ENCODE measurements at regions not wholly inside any gene's neighbourhood (a gene's known extent, or its start where the extent isn't known, plus 50 kb on each side); places are given as distances from the start of the nearest gene placed in this dataset.
"Not testable (repeated sequence)": the region's sequence is repeated elsewhere in the genome, so short reads cannot be mapped to it uniquely, and the experiment has no call there.

DNA sequence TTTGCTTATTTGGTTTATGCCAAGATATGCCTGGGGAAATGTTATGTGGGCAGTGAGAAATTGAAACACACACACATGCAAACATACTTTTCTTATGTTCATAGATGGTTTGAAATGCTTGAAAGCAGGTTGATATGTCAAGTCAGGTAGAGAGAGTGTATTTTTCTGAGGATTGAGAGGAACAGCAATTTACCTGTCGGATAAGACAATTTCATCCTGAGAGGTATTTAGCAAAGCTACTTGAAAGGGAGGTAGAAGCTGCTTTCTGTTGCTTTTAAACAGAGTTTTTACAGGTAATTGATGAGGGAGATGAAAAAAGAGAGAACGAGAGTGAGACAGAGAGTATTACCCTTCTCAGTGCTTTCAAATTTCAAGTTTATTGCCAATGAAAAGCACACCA is 854.3 kb downstream of the CDH8 start:
- DNase-seq, result no peak

DNA sequence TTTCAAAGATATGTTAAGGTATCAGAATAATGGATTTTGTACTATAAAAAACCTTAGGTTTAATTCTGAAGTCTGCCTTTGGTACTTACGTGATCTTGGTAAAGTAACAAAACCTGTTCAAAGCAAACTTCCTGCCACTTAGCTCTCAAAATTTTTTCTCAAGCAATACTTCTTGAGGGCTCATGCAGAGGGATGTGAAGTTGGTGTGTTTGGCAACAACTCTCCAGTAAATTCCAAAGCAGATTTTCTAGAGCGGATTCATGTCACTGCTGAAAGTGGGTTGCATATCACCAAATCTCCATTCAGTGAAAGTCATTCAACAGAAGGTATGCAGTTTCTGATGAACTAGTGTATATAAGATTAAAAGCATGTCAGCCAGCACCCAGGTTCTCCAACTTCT is 856.7 kb downstream of the CDH8 start:
- peak; percentile 25 to 35 for DNase-seq

DNA sequence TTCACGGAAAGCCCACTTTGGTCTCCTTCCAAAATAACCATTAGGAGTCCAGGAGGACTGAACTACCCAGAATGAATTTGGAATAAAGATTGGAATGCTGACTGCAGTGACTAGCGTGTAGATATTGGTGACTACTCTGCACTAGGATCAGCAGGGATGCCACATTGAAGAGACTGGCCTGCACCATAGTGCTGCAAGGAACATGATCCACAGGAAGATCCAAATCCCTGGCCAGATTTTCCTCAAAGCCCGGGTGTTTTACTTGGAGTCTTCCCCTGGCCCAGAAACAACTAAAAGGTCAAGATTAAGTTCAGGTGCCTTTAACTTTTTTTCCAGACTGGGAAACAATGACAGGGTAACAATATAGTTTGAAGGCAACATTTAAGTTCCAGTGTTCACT is 870.4 kb downstream of the CDH8 start:
- DNase-seq, result no peak

DNA sequence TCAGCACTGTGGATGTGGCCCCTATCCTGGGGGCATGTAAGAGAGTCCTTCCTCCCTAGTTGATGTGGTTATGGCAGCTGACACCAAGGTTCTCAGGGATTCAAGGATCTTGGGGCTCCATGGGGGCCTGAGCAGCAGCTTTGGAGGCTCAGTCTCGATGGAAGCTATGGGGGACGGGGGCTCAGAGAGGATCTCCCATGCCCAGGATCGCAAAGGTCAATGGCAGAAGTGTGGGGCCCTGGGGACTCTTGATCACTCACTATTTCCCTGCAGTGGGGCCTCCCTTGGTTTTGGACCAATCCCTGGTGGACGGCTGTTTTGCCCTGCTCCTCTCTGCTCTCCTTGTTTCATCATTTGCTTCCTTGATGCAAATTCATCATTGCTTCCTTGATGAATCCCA is 885.9 kb downstream of the CDH8 start:
- no peak for DNase-seq

DNA sequence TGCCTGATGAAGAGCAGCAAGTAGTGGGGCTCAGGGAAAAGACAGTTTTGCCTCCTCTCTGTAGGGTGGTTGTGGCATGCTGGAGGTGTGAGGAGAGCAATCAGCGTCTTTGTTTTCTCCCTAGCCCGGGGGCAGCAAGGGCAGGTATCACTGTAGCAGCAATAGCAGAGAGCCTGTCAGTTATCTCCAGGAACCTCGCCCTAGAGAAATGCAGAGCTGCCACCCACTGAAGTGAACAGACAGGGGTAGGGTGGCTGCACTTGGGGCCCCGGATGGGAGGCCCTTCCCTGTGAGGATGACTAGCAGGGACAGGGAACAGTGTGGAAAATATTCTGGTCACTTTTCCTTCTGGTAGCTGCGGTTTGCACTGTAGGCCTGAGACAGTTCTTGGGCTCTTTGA is 886.5 kb downstream of the CDH8 start:
- DNase-seq, result no peak

DNA sequence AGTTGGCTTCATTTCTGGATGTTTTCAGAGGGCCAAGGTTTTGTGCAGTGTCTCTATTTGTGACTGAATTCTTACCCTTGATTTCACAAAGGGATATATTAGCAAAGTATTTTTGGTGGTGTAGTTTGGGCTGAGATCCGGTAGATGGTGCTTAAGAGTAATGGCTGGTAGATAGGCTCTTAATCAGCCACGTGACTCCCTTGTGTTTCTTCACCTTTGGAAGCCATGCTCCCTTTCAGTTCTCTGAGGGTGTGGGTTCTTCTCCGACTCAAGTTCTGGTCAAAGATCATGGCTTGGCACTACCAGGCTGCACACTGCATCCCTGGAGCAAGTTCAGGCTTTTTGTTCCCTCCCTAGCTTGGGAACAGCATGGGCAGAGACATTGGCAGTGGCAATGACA is 887.3 kb downstream of the CDH8 start:
- no peak for DNase-seq

DNA sequence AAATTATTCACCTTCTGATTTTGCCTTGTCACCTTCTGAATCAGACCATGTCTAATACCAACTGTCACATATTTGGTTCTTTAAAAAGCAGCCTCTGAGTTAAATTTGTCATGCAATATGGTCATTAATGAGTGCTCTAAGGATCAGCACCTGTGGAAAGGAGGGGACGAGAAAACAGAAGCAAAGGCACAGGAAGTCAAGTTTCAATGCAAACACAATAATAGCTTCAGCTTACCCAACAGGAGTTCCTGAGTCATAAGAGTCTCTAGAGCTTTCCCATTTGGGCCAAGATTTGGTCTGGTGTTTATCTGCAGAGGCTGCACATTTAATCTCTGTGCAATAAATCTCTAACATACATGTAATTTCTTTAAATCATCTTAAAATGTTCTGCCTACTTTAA is 889.8 kb downstream of the CDH8 start:
- no peak for DNase-seq

DNA sequence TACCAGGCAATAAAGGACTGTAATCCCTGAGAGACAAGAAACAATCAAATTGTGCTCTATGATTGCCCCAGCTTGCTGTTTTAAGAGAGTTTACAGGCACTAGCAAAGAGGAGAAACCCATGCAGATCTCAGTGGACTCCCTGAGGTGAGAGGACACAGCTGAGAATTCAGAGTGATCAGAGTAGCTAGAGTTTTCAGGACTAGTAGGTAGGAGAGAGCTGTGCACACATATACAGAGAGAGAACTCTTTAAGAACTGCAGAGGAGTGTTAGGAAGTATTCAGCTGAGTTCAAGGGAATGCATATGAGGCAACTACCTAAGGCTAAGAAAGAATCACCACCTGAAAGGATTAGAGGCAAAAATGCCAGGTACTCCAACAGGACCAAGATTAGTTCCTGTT is 904.8 kb downstream of the CDH8 start:
- DNase-seq, result no peak

DNA sequence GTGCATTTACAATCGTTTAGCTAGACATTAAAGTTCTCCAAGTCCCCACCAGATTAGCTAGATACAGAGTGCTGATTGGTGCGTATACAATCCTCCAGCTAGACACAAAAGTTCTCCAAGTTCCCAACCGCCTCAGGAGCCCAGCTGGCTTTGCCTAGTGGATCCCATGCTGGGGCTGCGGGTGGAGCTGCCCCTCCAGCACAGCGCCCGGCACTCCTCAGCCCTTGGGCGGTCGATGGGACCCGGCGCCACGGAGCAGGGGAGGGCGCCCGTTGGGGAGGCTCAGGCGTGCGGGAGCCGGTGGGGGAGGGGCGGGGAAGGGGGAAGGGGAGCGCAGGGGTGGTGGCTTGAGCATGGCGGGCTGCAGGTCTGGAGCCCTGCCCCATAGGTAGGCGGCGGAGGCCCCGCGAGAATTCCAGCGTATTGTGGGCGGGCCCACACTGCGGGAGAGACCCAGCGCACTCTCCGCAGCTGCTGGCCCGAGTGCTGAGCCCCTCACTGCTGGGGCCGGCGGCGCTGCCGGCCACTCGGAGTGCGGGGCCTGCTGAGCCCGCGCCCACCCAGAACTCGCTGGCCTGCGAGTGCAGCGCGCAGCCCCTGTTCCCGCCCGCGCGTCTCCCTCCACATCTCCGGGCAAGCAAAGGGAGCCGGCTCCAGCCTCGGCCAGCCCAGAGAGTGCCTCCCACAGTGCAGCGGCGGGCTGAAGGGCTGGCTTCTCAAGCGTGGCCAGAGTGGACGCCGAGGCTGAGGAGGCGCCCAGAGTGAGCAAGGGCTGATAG is 907.5 kb downstream of the CDH8 start:
- DNase-seq, result no peak

DNA sequence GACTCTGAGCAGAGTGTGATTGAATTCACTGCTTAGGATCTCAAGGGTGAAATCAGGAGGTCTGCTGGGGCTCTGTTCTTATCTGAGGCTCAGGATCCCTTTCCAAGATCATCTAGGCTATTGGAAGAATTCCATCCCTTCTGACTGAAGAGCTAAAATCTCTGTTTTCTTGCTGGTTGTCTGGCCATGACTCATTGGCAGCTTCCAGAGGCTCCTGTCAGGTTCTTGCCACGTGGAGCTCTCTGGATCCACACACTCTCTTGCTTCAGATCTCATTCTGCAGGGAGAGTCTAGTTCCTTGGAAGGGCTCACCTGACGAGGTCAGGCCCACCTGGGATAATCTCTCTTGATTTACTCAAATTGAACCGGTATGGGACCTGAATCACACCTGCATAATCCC is 930.7 kb downstream of the CDH8 start:
- no peak for DNase-seq

DNA sequence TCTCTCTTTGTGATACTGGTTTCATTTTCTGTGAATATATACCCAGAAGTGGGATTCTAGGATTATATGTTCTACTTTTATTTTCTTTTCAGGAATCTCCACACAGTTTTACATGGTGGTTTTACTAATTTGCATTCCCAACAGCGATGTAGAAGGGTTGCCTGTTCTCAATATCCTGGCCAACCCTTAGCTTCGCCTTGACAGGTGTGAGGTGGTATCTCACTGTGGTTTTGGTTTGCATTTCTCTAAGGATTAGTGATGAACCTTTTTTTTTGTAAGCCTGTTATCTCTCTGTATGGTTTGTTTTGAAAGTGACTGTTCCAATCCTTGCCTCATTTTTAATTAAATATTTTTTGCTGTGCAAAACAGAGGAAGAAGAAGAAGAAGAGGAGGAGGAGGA is 937.7 kb downstream of the CDH8 start:
- DNase-seq, result no peak

DNA sequence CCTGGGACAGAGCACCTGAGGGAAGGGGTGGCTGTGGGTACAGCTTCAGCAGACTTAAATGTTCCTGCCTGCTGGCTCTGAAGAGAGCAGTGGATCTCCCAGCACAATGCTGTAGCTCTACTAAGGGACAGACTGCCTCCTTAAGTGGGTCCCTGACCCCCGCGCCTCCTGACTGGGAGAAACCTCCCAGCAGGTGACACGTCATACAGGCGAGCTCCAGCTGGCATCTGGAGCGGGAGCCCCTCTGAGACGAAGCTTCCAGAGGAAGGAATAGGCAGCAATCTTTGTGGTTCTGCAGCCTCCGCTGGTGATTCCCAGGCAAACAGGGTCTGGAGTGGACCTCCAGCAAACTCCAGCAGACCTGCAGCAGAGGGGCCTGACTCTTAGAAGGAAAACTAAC is 944.9 kb downstream of the CDH8 start:
- not testable (repeated sequence) for DNase-seq

DNA sequence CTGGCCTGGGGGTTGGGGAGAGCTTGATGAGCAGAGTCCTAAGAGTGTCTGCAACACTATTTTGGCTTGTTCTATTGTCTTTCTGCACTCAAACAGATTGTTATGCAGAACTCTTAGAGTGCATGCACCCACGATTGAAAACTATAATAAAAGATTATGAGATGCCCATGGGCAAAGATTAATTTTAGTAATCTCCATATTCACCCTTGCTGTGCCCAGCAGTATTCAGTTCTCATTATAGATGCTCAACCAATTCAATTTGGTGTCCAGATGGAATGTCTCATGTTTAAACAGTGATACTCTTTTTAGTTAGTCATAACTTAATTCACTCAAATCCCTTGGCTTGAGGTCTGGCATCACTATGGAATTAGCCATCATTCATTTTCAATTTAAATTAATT is 952.5 kb downstream of the CDH8 start:
- no peak for DNase-seq

DNA sequence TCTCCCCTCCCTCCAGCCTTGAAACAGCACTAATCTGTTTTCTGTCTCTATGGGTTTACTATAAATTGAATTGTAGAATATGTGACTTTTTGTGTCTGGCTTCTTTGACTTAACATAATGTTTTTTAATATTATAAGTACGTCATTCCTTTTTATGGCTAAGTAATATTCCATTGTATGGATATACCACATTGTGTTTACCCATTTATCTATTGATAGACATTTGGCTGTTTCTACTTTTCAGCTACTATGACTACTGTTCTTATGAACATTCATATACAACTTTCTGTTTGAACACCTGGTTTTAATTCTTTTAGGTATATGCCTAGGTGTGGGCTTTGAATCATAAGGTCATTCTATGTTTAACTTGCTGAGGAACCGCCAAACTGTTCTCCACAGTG is 961.9 kb downstream of the CDH8 start:
- no peak for DNase-seq

DNA sequence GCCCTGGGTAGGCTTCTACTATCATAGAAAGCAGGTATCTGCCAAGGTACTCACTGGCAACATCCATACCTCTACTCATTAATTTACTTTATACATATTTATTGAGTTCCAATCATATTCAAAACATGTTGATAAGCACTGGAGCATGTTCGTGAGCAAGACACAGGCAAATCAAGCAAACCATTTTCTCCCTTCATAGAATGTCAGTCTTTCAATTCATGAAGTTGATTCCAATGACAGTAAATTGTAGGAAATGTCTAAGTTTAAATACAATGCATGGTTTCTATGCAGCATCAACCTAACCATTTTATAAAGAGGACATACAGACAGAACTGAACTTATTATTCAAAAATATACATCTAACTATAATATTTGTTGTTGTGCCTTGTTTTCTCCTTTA is 978.6 kb downstream of the CDH8 start:
- DNase-seq, result no peak

DNA sequence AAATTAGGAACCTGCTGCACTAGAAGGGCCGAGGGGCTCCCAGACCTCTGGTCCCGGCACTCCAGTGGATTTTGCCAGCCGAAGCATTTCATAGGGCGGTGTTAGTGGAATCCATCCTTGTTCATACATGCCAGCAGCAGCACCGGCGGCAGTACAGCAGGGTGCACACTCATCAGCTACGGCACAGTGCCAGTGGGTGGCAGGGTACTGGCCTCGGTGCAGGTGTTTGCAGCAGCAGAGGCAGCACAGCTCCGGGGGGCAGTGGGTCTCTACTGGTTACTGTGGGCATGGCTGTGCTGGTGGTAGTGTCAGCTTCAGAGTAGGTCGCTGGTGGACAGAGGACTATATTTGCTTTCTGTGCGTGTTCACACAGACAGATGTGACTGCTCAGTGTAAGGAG is 985.7 kb downstream of the CDH8 start:
- no peak for DNase-seq

DNA sequence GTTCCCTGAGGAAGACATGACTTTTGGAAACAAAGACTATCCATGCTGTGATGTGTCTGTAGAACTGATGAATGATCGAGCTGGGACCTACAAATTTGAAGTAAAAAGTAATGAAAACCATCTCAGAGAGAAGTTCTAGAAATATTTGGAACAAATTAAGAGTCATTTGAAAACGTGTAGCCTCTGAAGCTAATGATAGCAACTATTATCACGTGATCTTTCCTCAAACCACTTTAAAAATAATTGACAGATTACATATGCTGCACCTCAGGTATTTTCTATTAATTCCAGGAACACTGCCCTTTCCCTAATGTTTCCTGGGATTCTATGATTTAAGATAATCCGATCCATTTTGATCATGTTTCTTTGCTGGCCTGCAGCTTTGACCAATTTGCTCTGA is 990.3 kb downstream of the CDH8 start:
- DNase-seq, result no peak

DNA sequence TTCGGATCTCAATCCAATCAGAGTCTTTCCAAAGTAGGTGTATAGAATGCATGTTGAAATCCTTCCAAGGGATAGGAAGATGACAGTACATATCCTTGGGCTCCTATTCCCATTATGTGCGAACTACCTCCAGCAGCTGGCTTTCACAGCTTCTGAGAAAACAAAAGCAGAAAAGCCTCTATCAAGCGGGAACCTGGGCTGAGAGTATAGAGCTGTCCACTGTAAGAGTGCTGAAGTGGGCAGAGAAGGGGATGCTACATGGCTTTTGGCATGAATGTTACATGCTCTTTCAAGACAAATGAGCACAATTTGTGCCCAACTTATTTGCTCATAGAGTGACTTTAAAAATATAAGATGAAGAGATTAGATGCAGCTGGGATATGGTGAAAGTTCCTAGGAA is 993.5 kb downstream of the CDH8 start:
- peak; percentile 1 to 11 for DNase-seq

DNA sequence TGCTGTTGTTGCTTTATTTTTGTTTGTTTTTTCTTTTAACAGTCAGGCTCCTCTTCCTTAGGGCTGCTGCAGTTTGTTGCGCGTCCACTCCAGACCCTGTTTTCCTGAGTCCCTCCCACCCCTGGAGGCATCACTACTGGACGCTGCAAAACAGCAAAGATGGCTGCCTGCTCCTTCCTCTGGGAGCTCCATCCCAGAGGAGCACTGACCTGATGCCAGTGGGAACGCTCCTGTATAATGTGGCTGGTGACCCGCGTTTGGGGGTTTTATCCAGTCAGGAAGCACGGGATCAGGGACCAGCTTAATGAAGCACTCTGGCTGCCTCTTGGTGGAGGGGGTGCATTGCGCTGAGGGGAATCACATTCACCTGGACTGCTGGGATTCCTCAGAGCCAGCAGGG is 1005.6 kb downstream of the CDH8 start:
- DNase-seq, result no peak

DNA sequence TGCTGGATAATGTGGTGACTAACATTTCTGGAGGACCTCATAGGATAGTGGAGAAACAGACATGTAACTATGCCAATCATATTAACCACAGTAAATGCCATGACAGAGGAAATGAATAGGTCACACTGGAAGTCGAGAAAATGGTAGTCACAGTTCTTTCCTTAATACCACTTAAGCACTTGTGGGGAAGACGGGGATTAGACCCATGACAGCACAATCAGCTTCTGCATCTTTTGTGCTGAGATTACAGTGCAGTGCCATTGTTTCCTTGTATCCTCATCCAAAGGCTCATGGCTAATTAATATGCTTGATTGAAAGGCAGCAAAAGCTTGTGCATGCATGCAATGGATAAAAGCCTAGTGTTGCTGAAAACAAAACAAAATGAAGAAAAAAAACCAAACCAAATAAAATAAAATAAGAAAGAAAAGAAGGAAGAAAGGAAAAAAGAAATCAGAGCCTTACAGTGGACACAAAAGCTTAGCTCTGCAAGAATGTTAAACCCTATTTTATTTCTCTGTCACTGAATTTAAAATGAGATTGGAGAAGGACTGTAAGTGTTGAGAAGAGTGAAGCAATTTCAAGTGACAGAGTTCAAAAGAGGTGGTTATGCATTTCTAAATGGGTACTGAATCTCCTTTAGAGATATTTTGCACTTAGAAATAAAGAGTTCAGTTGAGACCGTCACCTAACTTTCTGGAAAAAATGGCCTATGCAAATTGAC is 1011.9 kb downstream of the CDH8 start:
- no peak for DNase-seq

DNA sequence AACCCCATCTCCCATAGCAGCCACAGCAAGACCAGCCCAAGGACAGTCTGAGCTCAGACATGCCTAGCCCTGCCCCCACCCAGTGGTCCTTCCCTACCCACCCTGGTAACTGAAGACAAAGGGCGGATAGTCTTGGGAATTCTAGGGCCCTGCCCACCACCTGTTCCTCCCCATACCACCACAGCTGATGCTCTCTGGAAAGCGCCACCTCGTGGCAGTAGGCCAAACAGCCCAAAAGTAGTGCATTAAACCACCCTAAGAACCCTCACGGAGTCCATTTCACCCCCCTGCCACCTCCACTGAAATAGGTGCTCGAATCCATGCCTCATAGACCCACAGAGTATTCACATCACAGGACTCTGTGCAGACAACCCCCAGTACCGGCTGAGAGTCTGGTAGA is 1021.4 kb downstream of the CDH8 start:
- DNase-seq, result no peak

DNA sequence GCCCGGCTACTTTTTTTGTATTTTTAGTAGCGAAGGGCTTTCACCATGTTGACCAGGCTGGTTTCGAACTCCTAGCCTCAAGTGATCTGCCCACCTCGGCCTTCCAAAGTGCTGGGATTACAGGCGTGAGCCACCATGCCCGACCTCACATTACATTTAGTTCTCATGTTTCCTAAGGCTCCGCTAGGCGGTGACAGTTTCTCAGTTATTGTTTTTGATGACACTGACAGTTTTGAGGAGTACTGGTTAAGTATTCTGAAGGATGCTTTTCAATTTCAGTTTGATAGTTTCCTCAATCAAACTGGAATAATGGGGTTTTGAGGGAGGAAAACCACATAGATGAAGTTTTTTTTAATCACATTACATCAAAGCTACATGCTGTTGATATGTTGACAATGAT is 1028.5 kb downstream of the CDH8 start:
- DNase-seq, result no peak

DNA sequence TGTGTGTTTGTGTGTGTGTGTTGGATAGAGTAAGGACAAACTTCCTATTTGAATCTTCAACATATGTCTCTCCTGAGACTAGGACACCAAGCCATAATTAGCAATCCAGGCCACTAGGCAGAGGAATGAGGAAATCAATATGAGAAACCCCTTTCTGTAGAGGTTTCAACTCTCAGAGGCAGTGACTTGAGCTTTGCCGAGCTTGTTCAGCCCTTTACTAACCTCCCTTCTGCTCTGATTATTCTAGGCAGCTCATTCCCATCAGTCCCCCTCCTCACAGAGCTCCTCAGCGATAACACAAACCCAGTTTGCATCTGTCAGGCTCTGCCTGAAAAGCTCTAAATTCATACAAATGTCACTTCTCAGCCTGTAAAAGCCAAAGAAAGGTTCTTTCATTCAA is 1030.3 kb downstream of the CDH8 start:
- no peak for DNase-seq
